NCI-H146 treated with DMSO at 0.1 percent for 48 hours (cell line): ENCODE measurements at regions not wholly inside any gene's neighbourhood (a gene's known extent, or its start where the extent isn't known, plus 50 kb on each side); places are given as distances from the start of the nearest gene placed in this dataset.

ENCODE experiments used
- DNase-seq: peaks from one replicate; lab custom pipeline; 2025; ENCODE audit not compliant: unreplicated experiment; lab: John Stamatoyannopoulos, UW

GRCh38 chr3:127133971-127134370 lies 59.0 kb upstream of the PRR23E start:
- no peak for DNase-seq

GRCh38 chr3:127134466-127134865 lies 58.5 kb upstream of the PRR23E start:
- no peak for DNase-seq

DNA sequence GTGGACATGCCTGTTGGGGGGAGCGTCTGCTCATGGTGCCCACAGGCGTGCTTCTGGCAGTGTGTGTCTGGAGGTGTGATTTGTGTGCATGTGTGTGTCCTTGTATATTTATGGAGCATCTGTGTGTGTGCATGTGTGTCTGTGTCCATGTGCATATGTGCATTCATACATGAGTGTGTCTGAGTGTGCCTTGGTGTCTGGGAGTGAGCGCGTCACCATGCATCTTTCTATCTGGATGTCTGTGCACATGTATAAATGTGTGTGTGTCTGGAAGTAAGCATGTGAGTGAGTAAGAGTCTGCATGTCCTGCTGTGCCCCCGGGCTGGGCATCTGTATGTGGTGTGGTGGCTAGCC lies 58.1 kb upstream of the PRR23E start:
- no peak for DNase-seq

GRCh38 chr3:127135241-127136023 lies 57.5 kb upstream of the PRR23E start:
- DNase-seq = no peak

DNA sequence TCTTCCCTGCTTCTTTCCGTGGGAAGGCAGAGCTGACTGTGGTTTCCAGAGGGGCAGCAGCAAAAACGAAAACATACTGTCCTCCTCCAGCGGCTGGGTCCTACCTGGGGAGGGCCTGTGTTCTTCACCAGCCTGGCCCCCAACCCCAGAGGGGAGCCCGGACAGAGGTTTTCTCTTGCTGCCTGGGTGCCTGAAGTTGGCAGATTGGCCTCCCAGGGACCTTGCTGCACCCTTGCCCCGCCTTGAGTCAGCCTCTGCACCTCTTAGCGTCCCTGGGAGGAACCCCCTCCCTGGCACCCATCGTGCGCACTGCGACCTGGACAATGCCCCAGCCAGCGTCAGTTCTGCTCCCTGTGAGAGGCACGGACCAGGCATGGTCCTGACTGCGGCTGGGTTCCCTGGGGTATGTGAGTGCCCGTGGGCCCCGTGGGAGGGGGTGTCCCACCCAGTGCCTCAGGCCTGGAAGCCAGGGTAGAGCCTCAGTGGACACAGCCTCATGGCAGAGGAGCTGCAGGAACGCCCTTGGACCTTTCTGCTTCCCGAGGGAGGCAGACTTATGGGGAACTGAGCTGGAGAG lies 56.8 kb upstream of the PRR23E start:
- DNase-seq = no peak

GRCh38 chr3:127136706-127137105 lies 56.2 kb upstream of the PRR23E start:
- DNase-seq = no peak

DNA sequence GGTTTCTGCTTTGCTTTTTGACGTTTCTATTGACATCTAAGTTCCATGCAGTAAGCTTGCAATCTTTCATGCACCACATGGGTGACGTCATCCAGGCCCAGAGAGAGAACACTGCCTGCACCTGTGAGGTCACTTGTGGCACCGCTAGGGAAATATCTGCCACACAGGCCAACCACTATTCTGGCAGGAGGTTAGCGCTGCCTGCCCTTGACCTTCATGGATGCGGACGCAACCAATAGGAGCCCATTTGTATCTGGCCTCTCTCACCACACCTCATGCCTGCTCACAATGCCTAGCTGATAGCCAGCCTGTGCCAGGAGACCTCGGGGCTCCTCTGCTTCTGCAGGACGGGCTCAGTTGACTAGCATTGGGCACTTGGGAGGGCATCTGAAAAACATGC lies 55.8 kb upstream of the PRR23E start:
- no peak for DNase-seq

DNA sequence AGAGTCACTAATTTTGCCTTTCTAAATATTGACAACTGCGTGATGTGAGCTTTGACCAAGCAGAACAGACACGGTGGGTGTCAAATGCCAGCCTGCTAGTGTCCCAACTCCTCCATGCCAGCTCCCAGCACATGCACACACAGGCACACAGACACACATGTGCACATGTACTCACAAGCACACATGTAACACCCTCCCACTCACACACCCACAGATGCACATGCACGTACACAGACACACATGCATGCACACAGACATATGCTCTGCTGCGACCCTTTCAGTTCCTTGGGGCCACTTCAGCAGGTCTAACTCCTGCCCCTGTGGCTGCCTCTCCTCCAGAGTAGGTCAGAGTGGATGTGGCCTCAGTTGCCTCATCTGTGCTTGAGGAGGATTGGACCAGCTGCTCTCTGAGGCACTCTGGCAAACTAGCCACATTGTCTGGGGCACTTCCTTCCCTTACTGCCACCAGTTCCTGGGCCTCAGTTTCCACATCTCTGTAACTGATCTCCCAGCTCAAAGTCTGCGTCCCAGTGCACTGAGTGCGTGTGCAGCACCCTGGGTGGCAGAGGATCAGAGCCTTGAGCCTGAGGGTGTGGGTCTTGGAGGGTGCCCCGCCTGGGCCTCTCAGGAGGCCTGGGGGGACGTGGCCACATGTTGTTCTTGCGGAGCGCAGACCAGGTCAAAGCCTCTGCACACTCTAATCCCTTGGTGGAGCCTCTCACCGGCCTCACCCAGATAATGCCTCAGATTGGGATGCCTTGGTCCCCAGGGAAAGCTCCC lies 55.0 kb upstream of the PRR23E start:
- no peak for DNase-seq

DNA sequence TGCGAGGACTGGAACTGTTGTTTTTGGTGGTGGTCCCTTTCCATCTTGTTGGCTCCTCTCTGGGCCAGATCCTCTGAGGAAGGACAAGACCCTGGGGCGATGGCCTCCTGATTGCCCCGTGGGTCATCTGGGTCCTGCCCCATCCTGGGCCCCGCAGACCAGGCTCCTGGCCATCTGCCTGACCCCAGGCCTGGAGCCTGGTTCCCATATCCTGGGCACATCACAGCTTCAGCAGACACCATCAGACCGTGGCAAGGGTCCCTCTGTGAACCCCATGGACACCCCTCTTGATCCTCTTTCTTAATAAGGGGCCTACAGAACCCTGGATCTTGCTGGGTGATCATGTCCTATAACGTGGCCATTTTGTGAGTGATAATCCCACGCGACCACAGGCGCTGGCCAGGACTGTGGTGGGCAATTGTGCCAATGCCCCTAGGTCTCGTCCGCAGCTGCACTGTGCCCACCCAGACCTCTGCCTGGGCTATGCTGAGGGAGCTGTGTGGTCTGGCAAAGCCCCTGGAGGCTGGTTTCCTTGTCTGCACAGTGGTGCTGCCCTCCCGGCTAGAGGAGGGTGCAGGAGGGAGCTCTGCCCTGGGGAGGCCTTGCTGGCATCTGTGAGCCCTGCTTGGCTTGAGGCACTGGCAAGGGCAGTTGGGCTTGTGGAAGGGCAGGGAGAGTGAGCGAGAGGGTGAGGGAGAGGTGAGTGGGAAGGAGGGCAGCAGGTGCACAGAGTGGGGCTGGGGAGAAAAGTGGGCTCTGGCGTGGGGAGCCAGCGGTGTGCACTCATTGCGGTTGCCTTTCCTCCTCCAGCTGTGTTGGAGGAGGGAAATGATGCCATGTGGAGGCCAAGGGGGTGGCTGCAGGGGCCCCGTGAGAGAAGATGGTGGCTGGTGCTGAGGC lies 53.1 kb upstream of the PRR23E start:
- no peak for DNase-seq

GRCh38 chr3:127140501-127141460 lies 52.1 kb upstream of the PRR23E start:
- no peak for DNase-seq

DNA sequence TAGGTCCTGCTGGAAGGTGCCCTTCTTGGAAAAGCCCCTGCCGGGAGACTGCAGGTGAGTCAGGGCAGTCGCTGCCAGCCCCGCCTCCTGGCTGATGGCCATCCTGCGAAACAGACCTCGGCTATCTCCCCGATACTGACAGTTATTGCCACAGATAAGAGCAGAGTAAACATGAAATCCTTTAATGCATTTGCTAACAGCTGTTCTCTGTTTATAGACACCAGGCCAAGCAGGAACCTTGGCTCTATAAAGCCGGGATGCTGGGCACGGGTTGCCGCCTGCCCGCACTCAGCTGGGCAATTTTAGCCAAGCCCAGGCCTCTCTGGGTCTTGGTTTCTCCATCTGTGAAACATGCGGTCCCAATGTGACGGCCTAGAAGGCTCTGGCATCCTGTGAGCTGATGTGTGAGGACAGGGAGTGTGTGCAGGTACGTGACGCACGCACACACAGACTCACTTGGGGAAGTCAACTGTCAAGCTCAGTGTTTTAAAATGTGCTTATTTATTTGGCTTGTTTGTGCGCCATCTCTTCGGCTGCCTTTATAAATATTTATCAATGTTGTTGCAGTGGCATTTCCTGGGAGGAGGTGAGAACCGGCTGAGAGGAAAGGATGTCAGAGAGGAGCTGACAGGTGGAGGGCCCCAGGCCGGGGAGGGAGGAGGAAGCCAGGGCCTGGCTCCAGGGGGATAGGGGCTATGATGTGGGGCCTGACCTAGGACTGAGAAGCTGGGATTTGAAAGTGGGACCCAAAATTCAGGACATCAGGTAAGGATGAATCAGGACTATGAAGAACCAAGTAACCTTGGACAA lies 50.8 kb upstream of the PRR23E start:
- peak; percentile 98 for DNase-seq
